HCT116 (cell line): ENCODE measurements at regions not wholly inside any gene's neighbourhood (a gene's known extent, or its start where the extent isn't known, plus 50 kb on each side); places are given as distances from the start of the nearest gene placed in this dataset.

Experiments
- CTCF ChIP-seq, 3 experiments: fragments of 200-600 bp in 1 of 3; sonication (generic) in 1 of 3; IDR thresholded peaks in 2 of 3; conservative IDR thresholded peaks in 1 of 3; 2 replicates each; pipeline ENCODE4 v1.5.1; 2012 to 2017; ENCODE audit warnings: low read depth in 2 of 3, low read length in 2 of 3, antibody characterized with exemption in 1 of 3, borderline replicate concordance in 1 of 3, control low read depth in 1 of 3, mild to moderate bottlenecking in 1 of 3, mixed read lengths in 1 of 3, mixed run types in 1 of 3, moderate library complexity in 1 of 3; ENCODE audit not compliant: insufficient read depth in 1 of 3
- FOSL1 ChIP-seq: IDR thresholded peaks from 2 replicates; pipeline ENCODE4 v1.6.1; 2012; ENCODE audit warnings: low read depth
- POLR2A ChIP-seq: IDR thresholded peaks from 2 replicates; pipeline ENCODE4 v1.7.0; 2011; ENCODE audit warnings: borderline replicate concordance; ENCODE audit not compliant: insufficient read depth, insufficient read length; ENCODE audit errors: extremely low read depth
- POLR2AphosphoS5 ChIP-seq: IDR thresholded peaks from 2 replicates; pipeline ENCODE4 v1.6.1; 2011; ENCODE audit warnings: mild to moderate bottlenecking, low read depth, low read length, moderate library complexity

GRCh38 chr7:11946794-11947193 lies 114.8 kb upstream of the THSD7A start:
- TF ChIP-seq CTCF (IDR thresholded peaks at IDR 0.05 in 2 of 3, conservative IDR thresholded peaks at IDR 0.05 in 1 of 3; ENCODE audit: borderline replicate concordance in 1 of 3, insufficient read depth in 1 of 3, low read depth in 2 of 3, low read length in 2 of 3), result no peak
- TF ChIP-seq POLR2A, result no peak
- TF ChIP-seq FOSL1, result no peak
- TF ChIP-seq POLR2AphosphoS5, result no peak
